SK-N-SH (cell line): ENCODE measurements at regions not wholly inside any gene's neighbourhood (a gene's known extent, or its start where the extent isn't known, plus 50 kb on each side); places are given as distances from the start of the nearest gene placed in this dataset.

Experiments
- FOSL2 ChIP-seq: IDR thresholded peaks from 2 replicates; pipeline ENCODE4 v1.4.0; 2012; ENCODE audit warnings: low read depth, mild to moderate bottlenecking, moderate library complexity, borderline replicate concordance
- GATA2 ChIP-seq: sonication (generic); formaldehyde crosslinking; IDR thresholded peaks from 2 replicates; pipeline ENCODE4 v1.5.0; 2020; ENCODE audit warnings: mild to moderate bottlenecking, missing genetic modification reagents
- RAD21 ChIP-seq: IDR thresholded peaks from 2 replicates; pipeline ENCODE4 v1.6.1; 2012; ENCODE audit warnings: mild to moderate bottlenecking, low read length
- RFX5 ChIP-seq: IDR thresholded peaks from 2 replicates; pipeline ENCODE4 v1.6.1; 2012; ENCODE audit warnings: mild to moderate bottlenecking, improper control_type of control experiment, low read length
- TAF1 ChIP-seq: IDR thresholded peaks from 2 replicates; pipeline ENCODE4 v1.6.1; 2012; ENCODE audit warnings: low read depth, mild to moderate bottlenecking, low read length, moderate library complexity, borderline replicate concordance
- TF ChIP-seq, protein P1 (sequence below): fragments of 200-600 bp; sonication (generic); IDR thresholded peaks from 2 replicates; pipeline ENCODE4 v1.6.1; 2017; ENCODE audit warnings: antibody characterized with exemption, mild to moderate bottlenecking, moderate library complexity
- TF ChIP-seq, protein P2 (sequence below): IDR thresholded peaks from 2 replicates; pipeline ENCODE4; 2012
- TF ChIP-seq, protein P3 (sequence below): IDR thresholded peaks from 2 replicates; pipeline ENCODE4 v1.4.0; 2012; ENCODE audit warnings: low read depth, borderline replicate concordance
- TF ChIP-seq, protein P4 (sequence below): fragments of 150-350 bp; IDR thresholded peaks from 2 replicates; pipeline ENCODE4 v1.6.1; 2016; ENCODE audit warnings: mild to moderate bottlenecking, low read depth, low read length
- TF ChIP-seq, protein P5 (sequence below): IDR thresholded peaks from 2 replicates; pipeline ENCODE4 v1.4.0; 2012; ENCODE audit warnings: low read depth

DNA sequence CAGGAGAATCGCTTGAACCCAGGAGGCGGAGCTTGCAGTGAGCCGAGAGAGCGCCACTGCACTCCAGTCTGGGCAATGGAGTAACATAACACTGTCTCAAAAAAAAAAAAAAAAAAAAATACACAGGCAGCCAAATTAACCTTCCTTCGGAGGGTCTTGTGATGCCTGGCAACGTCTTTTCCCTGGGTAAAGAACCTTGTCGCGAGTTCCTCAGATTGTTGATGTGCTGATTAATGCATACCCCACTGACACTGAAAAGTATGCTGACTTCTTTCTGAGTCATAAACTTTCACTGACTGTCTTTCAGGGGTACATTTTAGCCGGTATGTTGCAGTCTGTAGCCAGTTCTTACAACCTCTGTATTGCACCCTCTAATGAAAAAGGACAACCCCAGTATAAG, 95.1 kb upstream of the SOD1 start:
- TF ChIP-seq FOSL2 = peak; percentile 35; the same call in 1 of the 2 replicates
- TF ChIP-seq, protein P1, sequence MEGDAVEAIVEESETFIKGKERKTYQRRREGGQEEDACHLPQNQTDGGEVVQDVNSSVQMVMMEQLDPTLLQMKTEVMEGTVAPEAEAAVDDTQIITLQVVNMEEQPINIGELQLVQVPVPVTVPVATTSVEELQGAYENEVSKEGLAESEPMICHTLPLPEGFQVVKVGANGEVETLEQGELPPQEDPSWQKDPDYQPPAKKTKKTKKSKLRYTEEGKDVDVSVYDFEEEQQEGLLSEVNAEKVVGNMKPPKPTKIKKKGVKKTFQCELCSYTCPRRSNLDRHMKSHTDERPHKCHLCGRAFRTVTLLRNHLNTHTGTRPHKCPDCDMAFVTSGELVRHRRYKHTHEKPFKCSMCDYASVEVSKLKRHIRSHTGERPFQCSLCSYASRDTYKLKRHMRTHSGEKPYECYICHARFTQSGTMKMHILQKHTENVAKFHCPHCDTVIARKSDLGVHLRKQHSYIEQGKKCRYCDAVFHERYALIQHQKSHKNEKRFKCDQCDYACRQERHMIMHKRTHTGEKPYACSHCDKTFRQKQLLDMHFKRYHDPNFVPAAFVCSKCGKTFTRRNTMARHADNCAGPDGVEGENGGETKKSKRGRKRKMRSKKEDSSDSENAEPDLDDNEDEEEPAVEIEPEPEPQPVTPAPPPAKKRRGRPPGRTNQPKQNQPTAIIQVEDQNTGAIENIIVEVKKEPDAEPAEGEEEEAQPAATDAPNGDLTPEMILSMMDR = no peak
- no peak for TF ChIP-seq RAD21
- TF ChIP-seq, protein P2, sequence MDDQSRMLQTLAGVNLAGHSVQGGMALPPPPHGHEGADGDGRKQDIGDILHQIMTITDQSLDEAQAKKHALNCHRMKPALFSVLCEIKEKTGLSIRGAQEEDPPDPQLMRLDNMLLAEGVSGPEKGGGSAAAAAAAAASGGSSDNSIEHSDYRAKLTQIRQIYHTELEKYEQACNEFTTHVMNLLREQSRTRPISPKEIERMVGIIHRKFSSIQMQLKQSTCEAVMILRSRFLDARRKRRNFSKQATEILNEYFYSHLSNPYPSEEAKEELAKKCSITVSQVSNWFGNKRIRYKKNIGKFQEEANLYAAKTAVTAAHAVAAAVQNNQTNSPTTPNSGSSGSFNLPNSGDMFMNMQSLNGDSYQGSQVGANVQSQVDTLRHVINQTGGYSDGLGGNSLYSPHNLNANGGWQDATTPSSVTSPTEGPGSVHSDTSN = peak; percentile 25; the same call in 1 of the 2 replicates
- TF ChIP-seq, protein P3, sequence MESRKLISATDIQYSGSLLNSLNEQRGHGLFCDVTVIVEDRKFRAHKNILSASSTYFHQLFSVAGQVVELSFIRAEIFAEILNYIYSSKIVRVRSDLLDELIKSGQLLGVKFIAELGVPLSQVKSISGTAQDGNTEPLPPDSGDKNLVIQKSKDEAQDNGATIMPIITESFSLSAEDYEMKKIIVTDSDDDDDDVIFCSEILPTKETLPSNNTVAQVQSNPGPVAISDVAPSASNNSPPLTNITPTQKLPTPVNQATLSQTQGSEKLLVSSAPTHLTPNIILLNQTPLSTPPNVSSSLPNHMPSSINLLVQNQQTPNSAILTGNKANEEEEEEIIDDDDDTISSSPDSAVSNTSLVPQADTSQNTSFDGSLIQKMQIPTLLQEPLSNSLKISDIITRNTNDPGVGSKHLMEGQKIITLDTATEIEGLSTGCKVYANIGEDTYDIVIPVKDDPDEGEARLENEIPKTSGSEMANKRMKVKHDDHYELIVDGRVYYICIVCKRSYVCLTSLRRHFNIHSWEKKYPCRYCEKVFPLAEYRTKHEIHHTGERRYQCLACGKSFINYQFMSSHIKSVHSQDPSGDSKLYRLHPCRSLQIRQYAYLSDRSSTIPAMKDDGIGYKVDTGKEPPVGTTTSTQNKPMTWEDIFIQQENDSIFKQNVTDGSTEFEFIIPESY = no peak
- TF ChIP-seq, protein P4, sequence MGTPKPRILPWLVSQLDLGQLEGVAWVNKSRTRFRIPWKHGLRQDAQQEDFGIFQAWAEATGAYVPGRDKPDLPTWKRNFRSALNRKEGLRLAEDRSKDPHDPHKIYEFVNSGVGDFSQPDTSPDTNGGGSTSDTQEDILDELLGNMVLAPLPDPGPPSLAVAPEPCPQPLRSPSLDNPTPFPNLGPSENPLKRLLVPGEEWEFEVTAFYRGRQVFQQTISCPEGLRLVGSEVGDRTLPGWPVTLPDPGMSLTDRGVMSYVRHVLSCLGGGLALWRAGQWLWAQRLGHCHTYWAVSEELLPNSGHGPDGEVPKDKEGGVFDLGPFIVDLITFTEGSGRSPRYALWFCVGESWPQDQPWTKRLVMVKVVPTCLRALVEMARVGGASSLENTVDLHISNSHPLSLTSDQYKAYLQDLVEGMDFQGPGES = no peak
- no peak for TF ChIP-seq GATA2 (CRISPR knock-in tag)
- TF ChIP-seq TAF1 = no peak
- TF ChIP-seq, protein P5, sequence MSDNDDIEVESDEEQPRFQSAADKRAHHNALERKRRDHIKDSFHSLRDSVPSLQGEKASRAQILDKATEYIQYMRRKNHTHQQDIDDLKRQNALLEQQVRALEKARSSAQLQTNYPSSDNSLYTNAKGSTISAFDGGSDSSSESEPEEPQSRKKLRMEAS = no peak
- TF ChIP-seq RFX5 = no peak
